HepG2 (cell line): ENCODE measurements at regions not wholly inside any gene's neighbourhood (a gene's known extent, or its start where the extent isn't known, plus 50 kb on each side); places are given as distances from the start of the nearest gene placed in this dataset.

ENCODE experiments used
- ATAC-seq: fragments of 200-7000 bp; cut with Tn5 transposase; 3 replicates; pipeline ENCODE4 v1.9.1; 2020; ENCODE audit warnings: mild to moderate bottlenecking, moderate library complexity
- BruUV-seq: library from RNA; stranded (reverse); fragments of 400-500 nt; replicated peaks from 2 replicates; lab custom pipeline; 2021; lab: Mats Ljungman, UMichigan
- CTCF ChIA-PET: fragments of 300-600 bp; formaldehyde crosslinking; extraction: SDS; loops from one replicate; lab custom pipeline; 2021; ENCODE audit warnings: low total read pairs, inconsistent platforms, low intra/inter-chr PET ratio; lab: Yijun Ruan, JAX
- POLR2A ChIA-PET: fragments of 350-600 bp; sonication (Branson Sonifier 250); formaldehyde crosslinking; loops from one replicate; lab custom pipeline; 2020; ENCODE audit warnings: antibody characterized with exemption, inconsistent platforms; lab: Yijun Ruan, JAX
- DNase-seq: peaks from one replicate; pipeline ENCODE4 v3.0.0-alpha.2; 2015; ENCODE audit warnings: low spot score
- FAIRE-seq: peaks from 3 replicates; lab custom pipeline; 2011; peaks lifted over from hg19 to GRCh38; lab: Jason Lieb, UNC
- H2AFZ ChIP-seq: one replicate; pipeline ENCODE4 v1.6.1; 2011; ENCODE audit warnings: low read length, inconsistent platforms
- H3K27ac ChIP-seq: fragments of 300-600 bp; 3 replicates; pipeline ENCODE4 v1.8.0; 2011; ENCODE audit warnings: mixed run types, mild to moderate bottlenecking, mixed read lengths, low read length, inconsistent platforms; ENCODE audit not compliant: insufficient read depth; ENCODE audit errors: extremely low read length
- H3K27me3 ChIP-seq, 2 experiments: fragments of 200-600 bp in 1 of 2; 2 replicates in 1 of 2; 3 replicates in 1 of 2; pipeline versions ENCODE4 v1.6.0 to v1.8.0; 2011; ENCODE audit warnings: low read length in 2 of 2, mild to moderate bottlenecking in 2 of 2, moderate library complexity in 2 of 2, inconsistent platforms in 1 of 2; ENCODE audit not compliant: insufficient read depth in 2 of 2, control insufficient read depth in 1 of 2
- H3K36me3 ChIP-seq, 2 experiments: fragments of 200-600 bp in 1 of 2; replicated peaks in 1 of 2; 2 replicates in 1 of 2; 3 replicates in 1 of 2; pipeline versions ENCODE4 v1.5.1 to v1.8.0; 2011; ENCODE audit warnings: low read length in 2 of 2, inconsistent platforms in 1 of 2; ENCODE audit not compliant: insufficient read depth in 2 of 2, control insufficient read depth in 1 of 2
- H3K4me1 ChIP-seq: 2 replicates; pipeline ENCODE4 v1.5.1; 2012; ENCODE audit warnings: low read length, inconsistent platforms; ENCODE audit not compliant: insufficient read depth
- H3K4me2 ChIP-seq: 2 replicates; pipeline ENCODE4 v1.6.0; 2011; ENCODE audit warnings: low read depth, low read length, inconsistent platforms
- H3K4me3 ChIP-seq, 3 experiments: fragments of 200-600 bp in 1 of 3; sonication (generic), shearing (Covaris generic) in 1 of 3; replicated peaks in 1 of 3; 2 replicates each; pipeline ENCODE4 v1.5.1; 2011 to 2016; ENCODE audit warnings: low read length in 3 of 3, inconsistent platforms in 2 of 3, low read depth in 2 of 3, mild to moderate bottlenecking in 2 of 3, control low read depth in 1 of 3, mixed read lengths in 1 of 3; ENCODE audit not compliant: insufficient read depth in 1 of 3
- H3K79me2 ChIP-seq: one replicate; pipeline ENCODE4 v1.6.1; 2011; ENCODE audit warnings: low read length, inconsistent platforms; ENCODE audit not compliant: insufficient read depth
- H3K9ac ChIP-seq: 2 replicates; pipeline ENCODE4 v1.6.0; 2011; ENCODE audit warnings: mild to moderate bottlenecking, low read depth, low read length, inconsistent platforms; ENCODE audit not compliant: insufficient read depth
- H3K9me3 ChIP-seq: 2 replicates; pipeline ENCODE4 v1.5.1; 2012; ENCODE audit warnings: mild to moderate bottlenecking, low read length
- H4K20me1 ChIP-seq: 2 replicates; pipeline ENCODE4 v1.6.0; 2011; ENCODE audit warnings: inconsistent platforms, mild to moderate bottlenecking, low read length, moderate library complexity; ENCODE audit not compliant: insufficient read depth
- FOXK2 ChIP-seq: fragments of 450-650 bp; IDR thresholded peaks from 2 replicates; pipeline ENCODE4 v1.6.1; 2016
- TBP ChIP-seq: sonication (generic); formaldehyde crosslinking; IDR thresholded peaks from 2 replicates; pipeline ENCODE4 v1.5.0; 2020; ENCODE audit warnings: missing genetic modification reagents
- U2AF1 ChIP-seq: fragments of 200-400 bp; formaldehyde crosslinking; optimal IDR thresholded peaks from 2 replicates; pipeline ENCODE3; 2017; ENCODE audit warnings: mild to moderate bottlenecking, low read depth, low read length
- WGBS: methylation state at CpG from one replicate; pipeline ENCODE4 v1.1.6; 2017; ENCODE audit warnings: low lambda C conversion rate; 5-methylcytosine and 5-hydroxymethylcytosine counted together
- in situ Hi-C: cut with HindIII; loops from 2 replicates; pipeline ENCODE4 v1.10.0; 2017; ENCODE audit warnings: low pct_unique_long_range_greater_than_20kb; ENCODE audit not compliant: extremely low pct_ligation_motif_present
- intact Hi-C: fragments of 100-400 bp; cut with micrococcal nuclease; formaldehyde crosslinking; loops from one replicate; pipeline ENCODE4 v1.10.0; 2022; ENCODE audit not compliant: unreplicated experiment
- TF ChIP-seq, protein P1 (sequence below): sonication (generic); formaldehyde crosslinking; IDR thresholded peaks from 2 replicates; pipeline ENCODE4 v1.5.0; 2020; ENCODE audit warnings: mild to moderate bottlenecking, missing genetic modification reagents, moderate library complexity
- TF ChIP-seq, protein P2 (sequence below): sonication (generic); formaldehyde crosslinking; conservative IDR thresholded peaks from 2 replicates; pipeline ENCODE4 v1.4.0; 2020; ENCODE audit warnings: mild to moderate bottlenecking, missing genetic modification reagents, moderate library complexity

DNA sequence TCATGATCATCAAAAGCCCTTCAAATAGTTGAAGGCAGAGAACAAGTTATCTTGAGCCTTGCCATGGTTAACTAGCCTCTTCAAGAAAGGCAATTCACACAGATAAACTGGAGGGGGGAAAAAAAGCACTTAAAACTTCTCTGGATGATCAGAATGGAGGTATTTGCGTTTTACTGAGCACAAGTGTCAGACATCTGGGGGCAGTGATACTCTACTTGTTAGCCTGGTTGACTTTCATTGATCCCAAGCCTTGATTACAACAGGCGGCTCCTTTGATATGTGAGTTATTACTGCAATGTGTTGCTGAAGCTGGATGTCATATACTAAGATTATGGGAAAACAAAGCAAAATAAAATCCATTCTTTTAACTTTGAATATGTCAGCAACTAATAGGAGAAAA, 155.0 kb upstream of the HS3ST3A1 start:
- Histone ChIP-seq H3K4me1 (no peaks in the 10 kb centered on the region), H3K4me2 (no peak overlapping the region), H3K79me2 (no peaks in the 10 kb centered on the region), H3K9ac (no peak overlapping the region), H3K27me3 (no peaks in the 10 kb centered on the region; a peak in 2 of 5 replicates), H3K27ac (no peak overlapping the region), H3K9me3 (no peaks in the 10 kb centered on the region), H4K20me1 (no peaks in the 10 kb centered on the region), H3K4me3 (no peak overlapping the region), H2AFZ (no peak overlapping the region), H3K36me3 (no peaks in the 10 kb centered on the region)
- no TSS peak for BruUV-seq
- TF ChIP-seq, protein P1, sequence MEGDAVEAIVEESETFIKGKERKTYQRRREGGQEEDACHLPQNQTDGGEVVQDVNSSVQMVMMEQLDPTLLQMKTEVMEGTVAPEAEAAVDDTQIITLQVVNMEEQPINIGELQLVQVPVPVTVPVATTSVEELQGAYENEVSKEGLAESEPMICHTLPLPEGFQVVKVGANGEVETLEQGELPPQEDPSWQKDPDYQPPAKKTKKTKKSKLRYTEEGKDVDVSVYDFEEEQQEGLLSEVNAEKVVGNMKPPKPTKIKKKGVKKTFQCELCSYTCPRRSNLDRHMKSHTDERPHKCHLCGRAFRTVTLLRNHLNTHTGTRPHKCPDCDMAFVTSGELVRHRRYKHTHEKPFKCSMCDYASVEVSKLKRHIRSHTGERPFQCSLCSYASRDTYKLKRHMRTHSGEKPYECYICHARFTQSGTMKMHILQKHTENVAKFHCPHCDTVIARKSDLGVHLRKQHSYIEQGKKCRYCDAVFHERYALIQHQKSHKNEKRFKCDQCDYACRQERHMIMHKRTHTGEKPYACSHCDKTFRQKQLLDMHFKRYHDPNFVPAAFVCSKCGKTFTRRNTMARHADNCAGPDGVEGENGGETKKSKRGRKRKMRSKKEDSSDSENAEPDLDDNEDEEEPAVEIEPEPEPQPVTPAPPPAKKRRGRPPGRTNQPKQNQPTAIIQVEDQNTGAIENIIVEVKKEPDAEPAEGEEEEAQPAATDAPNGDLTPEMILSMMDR (CRISPR knock-in tag): peak; percentile 30
- TF ChIP-seq U2AF1: no peak
- intact Hi-C loops: no loop called here
- POLR2A ChIA-PET: no interaction called here
- no peak for ATAC-seq
- in situ Hi-C loops: no loop called here
- DNase-seq: no peak
- CTCF ChIA-PET: no interaction called here
- WGBS: 19% methylated on average over 2 of the region's 2 CpGs
- no peak for FAIRE-seq

DNA sequence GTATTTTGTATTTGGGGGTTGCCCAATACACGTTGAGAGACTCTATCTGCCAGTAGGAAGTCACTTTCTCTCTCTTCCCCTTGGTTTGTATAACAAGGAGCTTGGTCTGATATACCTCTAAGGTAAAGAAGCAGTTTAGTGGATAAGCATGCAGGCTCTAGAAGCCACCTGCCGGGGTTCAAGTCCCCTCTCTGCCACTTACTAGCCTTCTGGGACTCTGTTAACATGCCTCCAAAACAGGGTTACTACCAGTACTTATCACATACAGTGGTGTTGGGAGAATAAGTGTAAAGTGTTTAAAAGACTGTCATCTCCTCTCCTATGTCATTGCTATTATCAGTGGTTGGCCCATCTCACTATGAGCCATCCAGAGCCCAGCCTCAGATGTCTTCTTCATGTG, 156.1 kb upstream of the HS3ST3A1 start:
- no peaks in the 10 kb centered on the region for H3K9me3 ChIP-seq
- ChIA-PET POLR2A (no interaction called here), CTCF (no interaction called here)
- no peak for FAIRE-seq
- H3K9ac ChIP-seq: no peak overlapping the region
- H3K27me3 ChIP-seq: no peaks in the 10 kb centered on the region; a peak in 2 of 5 replicates
- in situ Hi-C loops: no loop called here
- no peak for DNase-seq
- H4K20me1 ChIP-seq: no peaks in the 10 kb centered on the region
- no peaks in the 10 kb centered on the region for H3K36me3 ChIP-seq
- no peak overlapping the region for H3K4me3 ChIP-seq
- no peaks in the 10 kb centered on the region for H3K4me1 ChIP-seq
- ATAC-seq: no peak
- H3K27ac ChIP-seq: no peak overlapping the region
- H3K79me2 ChIP-seq: no peaks in the 10 kb centered on the region
- H3K4me2 ChIP-seq: no peak overlapping the region
- H2AFZ ChIP-seq: no peak overlapping the region
- intact Hi-C loops: no loop called here
- BruUV-seq: no TSS peak
- 0% methylated on average over 2 of the region's 2 CpGs for WGBS
- no peak for TF ChIP-seq TBP
- TF ChIP-seq FOXK2: no peak
- TF ChIP-seq, protein P2, sequence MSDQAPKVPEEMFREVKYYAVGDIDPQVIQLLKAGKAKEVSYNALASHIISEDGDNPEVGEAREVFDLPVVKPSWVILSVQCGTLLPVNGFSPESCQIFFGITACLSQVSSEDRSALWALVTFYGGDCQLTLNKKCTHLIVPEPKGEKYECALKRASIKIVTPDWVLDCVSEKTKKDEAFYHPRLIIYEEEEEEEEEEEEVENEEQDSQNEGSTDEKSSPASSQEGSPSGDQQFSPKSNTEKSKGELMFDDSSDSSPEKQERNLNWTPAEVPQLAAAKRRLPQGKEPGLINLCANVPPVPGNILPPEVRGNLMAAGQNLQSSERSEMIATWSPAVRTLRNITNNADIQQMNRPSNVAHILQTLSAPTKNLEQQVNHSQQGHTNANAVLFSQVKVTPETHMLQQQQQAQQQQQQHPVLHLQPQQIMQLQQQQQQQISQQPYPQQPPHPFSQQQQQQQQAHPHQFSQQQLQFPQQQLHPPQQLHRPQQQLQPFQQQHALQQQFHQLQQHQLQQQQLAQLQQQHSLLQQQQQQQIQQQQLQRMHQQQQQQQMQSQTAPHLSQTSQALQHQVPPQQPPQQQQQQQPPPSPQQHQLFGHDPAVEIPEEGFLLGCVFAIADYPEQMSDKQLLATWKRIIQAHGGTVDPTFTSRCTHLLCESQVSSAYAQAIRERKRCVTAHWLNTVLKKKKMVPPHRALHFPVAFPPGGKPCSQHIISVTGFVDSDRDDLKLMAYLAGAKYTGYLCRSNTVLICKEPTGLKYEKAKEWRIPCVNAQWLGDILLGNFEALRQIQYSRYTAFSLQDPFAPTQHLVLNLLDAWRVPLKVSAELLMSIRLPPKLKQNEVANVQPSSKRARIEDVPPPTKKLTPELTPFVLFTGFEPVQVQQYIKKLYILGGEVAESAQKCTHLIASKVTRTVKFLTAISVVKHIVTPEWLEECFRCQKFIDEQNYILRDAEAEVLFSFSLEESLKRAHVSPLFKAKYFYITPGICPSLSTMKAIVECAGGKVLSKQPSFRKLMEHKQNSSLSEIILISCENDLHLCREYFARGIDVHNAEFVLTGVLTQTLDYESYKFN: no peak
